ENCODE measurements at regions not wholly inside any gene's neighbourhood (a gene's known extent, or its start where the extent isn't known, plus 50 kb on each side); places are given as distances from the start of the nearest gene placed in this dataset.

DNA sequence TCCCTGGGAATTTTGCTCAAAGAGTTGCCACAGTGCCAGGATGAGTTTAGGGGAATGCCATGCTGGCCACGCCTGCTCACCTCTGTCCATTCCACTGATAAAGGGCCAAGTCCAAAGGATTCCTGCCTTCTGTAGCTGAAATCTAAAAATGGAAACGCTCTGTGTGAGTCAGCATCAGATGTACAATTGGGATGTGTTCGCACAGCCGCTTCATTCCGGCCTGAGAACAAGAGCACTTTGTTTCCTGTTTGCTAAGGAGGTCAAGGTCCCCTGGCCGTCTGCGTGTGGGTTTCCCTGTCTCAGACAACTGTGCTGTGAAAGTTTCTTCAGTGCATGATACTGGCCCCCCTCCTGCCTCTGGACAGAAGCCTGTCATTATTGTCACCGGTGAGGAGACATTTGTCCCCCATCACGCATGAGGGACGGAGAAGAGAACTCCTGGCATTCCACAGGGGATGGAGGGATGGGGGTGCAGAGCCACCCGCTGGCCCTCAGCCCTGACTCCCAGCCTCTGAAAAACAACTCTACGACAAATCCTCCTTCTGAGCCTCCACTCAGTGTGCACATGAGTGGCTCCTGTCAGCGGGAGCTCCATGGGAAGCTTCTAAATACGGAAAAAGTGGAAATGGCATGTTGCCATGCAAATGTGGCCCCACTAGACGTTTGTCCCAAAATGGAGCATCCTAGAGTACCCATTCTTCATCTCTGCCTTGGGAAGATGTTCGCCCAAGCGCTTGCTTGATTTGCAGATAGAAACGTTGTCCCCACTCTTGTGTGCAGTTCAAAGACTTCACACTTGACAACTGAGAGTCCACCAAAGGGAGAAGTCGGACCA, 143.5 kb upstream of the AFDN start:
- peak; percentile 36 for DNase-seq (ENCODE audit: low read depth)
- TF ChIP-seq, protein P1, sequence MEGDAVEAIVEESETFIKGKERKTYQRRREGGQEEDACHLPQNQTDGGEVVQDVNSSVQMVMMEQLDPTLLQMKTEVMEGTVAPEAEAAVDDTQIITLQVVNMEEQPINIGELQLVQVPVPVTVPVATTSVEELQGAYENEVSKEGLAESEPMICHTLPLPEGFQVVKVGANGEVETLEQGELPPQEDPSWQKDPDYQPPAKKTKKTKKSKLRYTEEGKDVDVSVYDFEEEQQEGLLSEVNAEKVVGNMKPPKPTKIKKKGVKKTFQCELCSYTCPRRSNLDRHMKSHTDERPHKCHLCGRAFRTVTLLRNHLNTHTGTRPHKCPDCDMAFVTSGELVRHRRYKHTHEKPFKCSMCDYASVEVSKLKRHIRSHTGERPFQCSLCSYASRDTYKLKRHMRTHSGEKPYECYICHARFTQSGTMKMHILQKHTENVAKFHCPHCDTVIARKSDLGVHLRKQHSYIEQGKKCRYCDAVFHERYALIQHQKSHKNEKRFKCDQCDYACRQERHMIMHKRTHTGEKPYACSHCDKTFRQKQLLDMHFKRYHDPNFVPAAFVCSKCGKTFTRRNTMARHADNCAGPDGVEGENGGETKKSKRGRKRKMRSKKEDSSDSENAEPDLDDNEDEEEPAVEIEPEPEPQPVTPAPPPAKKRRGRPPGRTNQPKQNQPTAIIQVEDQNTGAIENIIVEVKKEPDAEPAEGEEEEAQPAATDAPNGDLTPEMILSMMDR (conservative IDR thresholded peaks at IDR 0.05; ENCODE audit: control insufficient read depth, insufficient read depth, low read depth, low read length): no peak
- no peak overlapping the region for H3K4me3 ChIP-seq (ENCODE audit: control insufficient read depth, low read depth, low read length)

DNA sequence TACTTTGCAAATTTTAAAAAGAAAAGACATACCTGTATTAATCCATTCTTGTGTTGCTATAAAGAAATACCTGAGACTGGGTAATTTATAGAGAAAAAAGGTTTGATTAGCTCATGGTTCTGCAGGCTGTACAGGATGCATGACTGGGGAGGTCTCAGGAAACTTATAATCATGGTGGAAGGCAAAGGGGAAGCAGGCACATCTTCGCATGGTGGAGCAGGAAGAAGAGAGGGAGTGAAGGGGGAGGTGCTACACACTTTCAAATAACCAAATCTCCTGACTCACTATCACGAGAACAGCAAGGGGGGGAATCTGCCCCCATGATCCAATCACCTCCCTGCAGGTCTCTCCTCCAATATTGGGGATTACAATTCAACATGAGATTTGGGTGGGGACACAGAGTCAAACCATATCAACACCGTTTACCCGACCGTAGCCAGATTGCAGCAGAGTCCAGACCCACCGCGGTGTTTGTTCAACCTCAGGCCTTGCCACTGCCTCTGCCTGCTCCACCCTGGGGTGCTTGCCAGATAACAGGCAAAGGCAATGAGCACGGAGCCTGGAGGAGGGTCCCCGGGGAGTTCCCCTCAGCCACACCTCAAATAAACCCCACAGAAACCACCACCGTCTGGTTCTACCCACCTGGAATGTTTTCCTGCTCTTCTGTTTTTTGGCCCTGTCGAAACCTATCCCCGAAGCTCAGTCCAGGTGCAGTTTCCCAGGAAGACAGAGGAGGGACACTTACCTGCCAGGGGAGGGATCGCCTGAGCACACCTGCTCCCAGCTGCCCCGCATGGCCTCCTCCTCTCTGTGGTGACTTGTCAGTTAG, 142.2 kb upstream of the AFDN start:
- DNase-seq (ENCODE audit: low read depth): no peak

DNA sequence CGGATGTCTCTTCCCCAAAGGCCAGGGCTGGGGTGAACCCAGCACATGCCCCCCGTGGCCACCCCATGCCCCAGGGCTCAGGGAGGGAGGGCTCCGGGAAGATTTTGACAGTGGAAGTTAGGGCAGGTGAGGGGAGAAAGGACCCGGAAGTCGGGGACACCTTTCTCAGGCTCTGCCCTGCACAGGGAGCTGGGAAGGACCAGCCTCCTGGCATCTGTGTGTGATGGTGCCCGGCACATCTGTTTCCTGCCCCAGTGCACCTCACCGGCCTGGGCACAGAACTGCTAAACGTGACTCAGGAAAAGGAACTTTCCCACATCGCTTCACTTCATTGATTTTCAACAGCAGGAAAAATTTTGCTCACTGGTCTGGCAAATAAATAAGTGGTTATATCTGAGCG, 141.1 kb upstream of the AFDN start:
- DNase-seq (ENCODE audit: low read depth): no peak

More for the DNA sequence above, 142.2 kb upstream of the AFDN start:
- no peak overlapping the region for H3K4me3 ChIP-seq (ENCODE audit: control insufficient read depth, low read depth, low read length)
- TF ChIP-seq, protein P1 (conservative IDR thresholded peaks at IDR 0.05; ENCODE audit: control insufficient read depth, insufficient read depth, low read depth, low read length): no peak

DNA sequence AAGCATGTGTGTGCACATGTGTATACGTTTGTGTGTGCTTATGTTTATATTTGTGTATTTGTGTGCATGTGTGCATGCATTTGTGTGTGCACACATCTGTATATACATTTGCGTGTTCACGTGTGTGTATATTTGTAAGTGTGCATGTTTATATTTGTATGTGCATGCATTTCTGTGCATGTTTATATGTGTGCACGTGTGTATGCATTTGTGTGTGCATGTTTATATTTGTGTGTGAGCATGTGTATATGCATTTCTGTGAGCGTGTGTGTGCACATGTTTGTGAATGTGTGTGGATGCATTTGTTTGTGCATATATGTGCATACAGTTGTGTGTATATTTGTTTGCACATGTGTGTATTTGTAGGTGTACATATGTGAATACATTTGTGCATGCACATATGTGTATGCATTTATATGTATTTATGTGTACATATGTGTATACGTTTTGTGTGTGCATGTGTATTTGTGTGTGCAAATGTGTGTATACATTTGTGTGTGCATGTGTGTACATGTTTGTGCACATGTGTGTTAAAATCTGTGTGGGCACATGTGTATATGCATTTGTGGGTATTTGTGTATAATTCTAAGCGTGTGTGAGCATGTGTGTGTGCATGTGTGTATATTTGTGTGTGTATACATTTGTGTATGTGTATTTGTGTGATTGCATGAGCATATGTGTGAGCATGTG, 140.4 kb upstream of the AFDN start:
- TF ChIP-seq, protein P1 (conservative IDR thresholded peaks at IDR 0.05; ENCODE audit: control insufficient read depth, insufficient read depth, low read depth, low read length): no peak
- no peak for DNase-seq (ENCODE audit: low read depth)
- no peak overlapping the region for H3K4me3 ChIP-seq (ENCODE audit: control insufficient read depth, low read depth, low read length)

More for the DNA sequence above, 141.1 kb upstream of the AFDN start:
- TF ChIP-seq, protein P1 (conservative IDR thresholded peaks at IDR 0.05; ENCODE audit: control insufficient read depth, insufficient read depth, low read depth, low read length): no peak
- no peak overlapping the region for H3K4me3 ChIP-seq (ENCODE audit: control insufficient read depth, low read depth, low read length)

DNA sequence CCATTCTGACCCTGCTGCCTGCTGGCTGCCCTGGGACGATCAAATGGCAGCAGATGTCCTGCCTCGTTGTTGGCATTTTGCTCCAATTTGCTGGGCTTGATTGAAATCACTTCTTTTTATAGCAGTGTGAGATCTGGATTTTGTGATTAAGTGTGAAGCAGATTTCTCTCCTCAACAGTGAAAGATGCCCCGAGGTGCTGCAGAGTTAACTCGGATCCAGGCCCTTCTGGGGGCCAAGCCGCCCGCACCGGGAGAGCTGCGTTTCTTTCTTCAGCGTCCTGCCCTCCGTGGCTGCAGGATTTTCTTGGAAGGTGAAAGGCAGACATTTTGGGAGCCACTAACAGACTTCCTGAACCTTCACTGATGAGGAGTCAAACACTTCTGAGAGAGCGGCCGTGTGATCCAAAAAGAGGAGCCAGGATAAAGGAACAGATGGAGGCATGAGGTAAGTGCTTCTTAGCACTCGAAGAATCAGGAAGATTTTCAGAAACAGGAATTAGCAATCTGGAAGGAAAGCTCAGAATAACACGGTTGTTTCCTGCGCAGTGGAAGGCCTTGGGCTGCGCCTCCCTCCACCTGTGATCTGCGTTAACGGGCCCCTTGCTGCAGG, 139.5 kb upstream of the AFDN start:
- no peak for DNase-seq (ENCODE audit: low read depth)
- no peak overlapping the region for H3K4me3 ChIP-seq (ENCODE audit: control insufficient read depth, low read depth, low read length)
- TF ChIP-seq, protein P1 (conservative IDR thresholded peaks at IDR 0.05; ENCODE audit: control insufficient read depth, insufficient read depth, low read depth, low read length): no peak

DNA sequence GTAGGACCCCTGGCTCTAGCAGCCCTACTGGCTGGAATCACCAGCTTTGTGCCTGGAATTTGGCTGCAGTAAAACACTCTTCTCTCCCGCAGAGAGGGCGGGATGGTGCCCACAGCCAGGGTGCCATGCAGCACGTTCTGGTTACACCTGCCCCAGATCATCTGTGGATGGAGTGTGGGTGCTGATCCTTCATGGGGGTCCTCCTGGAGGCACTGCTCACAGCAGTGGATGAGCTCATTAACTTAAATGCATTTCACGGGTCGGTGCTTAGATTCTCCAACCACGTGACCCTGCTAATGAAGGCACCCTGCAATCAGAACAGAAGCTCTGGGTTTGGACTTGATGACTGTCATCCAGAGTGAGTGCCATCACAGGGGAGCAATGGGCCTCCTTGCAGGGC, 138.6 kb upstream of the AFDN start:
- no peak for DNase-seq (ENCODE audit: low read depth)
- no peak overlapping the region for H3K4me3 ChIP-seq (ENCODE audit: control insufficient read depth, low read depth, low read length)
- TF ChIP-seq, protein P1 (conservative IDR thresholded peaks at IDR 0.05; ENCODE audit: control insufficient read depth, insufficient read depth, low read depth, low read length): no peak

All from fibroblast of mammary gland (primary cell).